H9 (cell line): ENCODE measurements at regions not wholly inside any gene's neighbourhood (a gene's known extent, or its start where the extent isn't known, plus 50 kb on each side); places are given as distances from the start of the nearest gene placed in this dataset.

Source experiments
- DNase-seq: peaks from one replicate; pipeline ENCODE4 v3.0.0-alpha.2; 2017
- H2AFZ ChIP-seq: one replicate; pipeline ENCODE4 v1.6.1; 2013; ENCODE audit warnings: mild to moderate bottlenecking, low read length, control low read depth, moderate library complexity
- H2AK5ac ChIP-seq: 2 replicates; pipeline ENCODE4 v1.6.1; 2013; ENCODE audit warnings: low read length, control low read depth, mixed read lengths; ENCODE audit not compliant: insufficient read length
- H2BK120ac ChIP-seq: one replicate; pipeline ENCODE4 v1.6.1; 2013; ENCODE audit warnings: low read depth, mild to moderate bottlenecking, low read length, control low read depth, inconsistent platforms; ENCODE audit not compliant: poor library complexity, severe bottlenecking
- H2BK12ac ChIP-seq: 2 replicates; pipeline ENCODE4 v1.6.1; 2013; ENCODE audit warnings: low read length, control low read depth, mixed read lengths, low read depth; ENCODE audit not compliant: insufficient read length
- H2BK15ac ChIP-seq: 2 replicates; pipeline ENCODE4 v1.6.1; 2013; ENCODE audit warnings: low read depth, low read length, control low read depth
- H2BK20ac ChIP-seq: one replicate; pipeline ENCODE4 v1.6.1; 2013; ENCODE audit warnings: low read depth, mild to moderate bottlenecking, low read length, control low read depth, inconsistent platforms; ENCODE audit not compliant: poor library complexity, severe bottlenecking
- H2BK5ac ChIP-seq: 2 replicates; pipeline ENCODE4 v1.6.1; 2013; ENCODE audit warnings: low read length, control low read depth, mixed read lengths; ENCODE audit not compliant: insufficient read length
- H3K14ac ChIP-seq: 2 replicates; pipeline ENCODE4 v1.6.1; 2013; ENCODE audit warnings: low read length, control low read depth; ENCODE audit not compliant: insufficient read depth
- H3K18ac ChIP-seq: 2 replicates; pipeline ENCODE4 v1.6.1; 2013; ENCODE audit warnings: low read depth, mild to moderate bottlenecking, mixed read lengths, low read length, control low read depth; ENCODE audit not compliant: insufficient read length
- H3K23ac ChIP-seq: 2 replicates; pipeline ENCODE4 v1.6.1; 2013; ENCODE audit warnings: low read length, control low read depth, mixed read lengths, low read depth; ENCODE audit not compliant: insufficient read length
- H3K23me2 ChIP-seq: 2 replicates; pipeline ENCODE4 v1.6.1; 2013; ENCODE audit warnings: low read depth, mild to moderate bottlenecking, mixed read lengths, low read length, control low read depth; ENCODE audit not compliant: insufficient read length, poor library complexity, severe bottlenecking
- H3K27ac ChIP-seq: 2 replicates; pipeline ENCODE4 v1.5.1; 2013; ENCODE audit warnings: low read length, control low read depth, mixed read lengths, low read depth; ENCODE audit not compliant: insufficient read length
- H3K27me3 ChIP-seq: 2 replicates; pipeline ENCODE4 v1.6.1; 2013; ENCODE audit warnings: low read length, control low read depth, inconsistent platforms; ENCODE audit not compliant: insufficient read depth
- H3K4ac ChIP-seq: 2 replicates; pipeline ENCODE4 v1.6.1; 2013; ENCODE audit warnings: low read depth, mild to moderate bottlenecking, control low read depth, inconsistent platforms, low read length, moderate library complexity
- H3K4me1 ChIP-seq: 2 replicates; pipeline ENCODE4 v1.6.1; 2013; ENCODE audit warnings: low read length, control low read depth, inconsistent platforms; ENCODE audit not compliant: insufficient read depth
- H3K4me2 ChIP-seq: 2 replicates; pipeline ENCODE4 v1.6.1; 2013; ENCODE audit warnings: low read length, control low read depth, mixed read lengths; ENCODE audit not compliant: insufficient read length, insufficient read depth
- H3K56ac ChIP-seq: 2 replicates; pipeline ENCODE4 v1.6.1; 2013; ENCODE audit warnings: low read depth, mild to moderate bottlenecking, mixed read lengths, low read length, control low read depth; ENCODE audit not compliant: insufficient read length
- H3K79me1 ChIP-seq: 2 replicates; pipeline ENCODE4 v1.6.1; 2013; ENCODE audit warnings: low read depth, mild to moderate bottlenecking, moderate library complexity, low read length, control low read depth, inconsistent platforms; ENCODE audit not compliant: insufficient read depth, poor library complexity, severe bottlenecking
- H3K79me2 ChIP-seq: 2 replicates; pipeline ENCODE4 v1.6.1; 2013; ENCODE audit warnings: low read length, control low read depth, inconsistent platforms; ENCODE audit not compliant: insufficient read depth
- H3K9ac ChIP-seq: 2 replicates; pipeline ENCODE4 v1.6.1; 2013; ENCODE audit warnings: low read length, control low read depth, mixed read lengths; ENCODE audit not compliant: insufficient read length; ENCODE audit errors: extremely low read depth
- H3K9me3 ChIP-seq: one replicate; pipeline ENCODE4 v1.6.1; 2013; ENCODE audit warnings: low read depth, low read length, inconsistent platforms; ENCODE audit not compliant: control insufficient read depth
- H3T11ph ChIP-seq: one replicate; pipeline ENCODE4 v1.6.1; 2013; ENCODE audit warnings: mild to moderate bottlenecking, low read length, control low read depth, inconsistent platforms
- H4K20me1 ChIP-seq: one replicate; pipeline ENCODE4 v1.6.1; 2013; ENCODE audit not compliant: control insufficient read depth, insufficient read length, insufficient read depth
- H4K5ac ChIP-seq: 2 replicates; pipeline ENCODE4 v1.6.1; 2013; ENCODE audit warnings: low read depth, mild to moderate bottlenecking, mixed read lengths, low read length, control low read depth; ENCODE audit not compliant: insufficient read length
- H4K8ac ChIP-seq: replicated peaks from 2 replicates; pipeline ENCODE4 v1.6.1; 2013; ENCODE audit warnings: low read length, control low read depth, mixed read lengths, low read depth; ENCODE audit not compliant: insufficient read length
- H4K91ac ChIP-seq: 2 replicates; pipeline ENCODE4 v1.6.1; 2013; ENCODE audit warnings: low read depth, mild to moderate bottlenecking, moderate library complexity, mixed read lengths, low read length, control low read depth; ENCODE audit not compliant: insufficient read length
- H3K27ac Mint-ChIP-seq, 3 experiments: 2 replicates in 2 of 3; 3 replicates in 1 of 3; pipeline ENCODE4 v1.8.0; 2020 to 2021; ENCODE audit warnings: mixed read lengths in 3 of 3, mild to moderate bottlenecking in 1 of 3, moderate library complexity in 1 of 3
- H3K27me3 Mint-ChIP-seq: 2 replicates; pipeline ENCODE4 v1.8.0; 2021; ENCODE audit warnings: low read depth, mild to moderate bottlenecking, moderate library complexity, mixed read lengths
- H3K36me3 Mint-ChIP-seq, 3 experiments: 2 replicates in 2 of 3; 3 replicates in 1 of 3; pipeline ENCODE4 v1.8.0; 2020 to 2021; ENCODE audit warnings: low read depth in 3 of 3, mixed read lengths in 3 of 3; ENCODE audit not compliant: insufficient read depth in 1 of 3
- H3K4me1 Mint-ChIP-seq, 2 experiments: 2 replicates each; pipeline ENCODE4 v1.8.0; 2020; ENCODE audit warnings: mixed read lengths in 2 of 2
- H3K4me3 Mint-ChIP-seq, 2 experiments: 2 replicates in 1 of 2; 3 replicates in 1 of 2; pipeline ENCODE4 v1.8.0; 2020 to 2021; ENCODE audit warnings: mild to moderate bottlenecking in 2 of 2, mixed read lengths in 2 of 2, moderate library complexity in 1 of 2
- H3K9me3 Mint-ChIP-seq, 2 experiments: 2 replicates in 1 of 2; 3 replicates in 1 of 2; pipeline ENCODE4 v1.8.0; 2020; ENCODE audit warnings: mild to moderate bottlenecking in 2 of 2, mixed read lengths in 2 of 2, moderate library complexity in 1 of 2
- CTCF ChIP-seq: fragments of 200-600 bp; sonication (generic); conservative IDR thresholded peaks from 3 replicates; pipeline ENCODE4 v1.8.0; 2021; ENCODE audit warnings: antibody characterized with exemption, mild to moderate bottlenecking
- WGBS: extraction: QIAGEN DNeasy Blood & Tissue Kit; methylation state at CpG from one replicate; pipeline ENCODE4 v1.1.7; 2013; ENCODE audit warnings: missing lambda C conversion rate, low lambda C conversion rate, mixed read lengths; ENCODE audit not compliant: insufficient read length; ENCODE audit errors: extremely low coverage; 5-methylcytosine and 5-hydroxymethylcytosine counted together

DNA sequence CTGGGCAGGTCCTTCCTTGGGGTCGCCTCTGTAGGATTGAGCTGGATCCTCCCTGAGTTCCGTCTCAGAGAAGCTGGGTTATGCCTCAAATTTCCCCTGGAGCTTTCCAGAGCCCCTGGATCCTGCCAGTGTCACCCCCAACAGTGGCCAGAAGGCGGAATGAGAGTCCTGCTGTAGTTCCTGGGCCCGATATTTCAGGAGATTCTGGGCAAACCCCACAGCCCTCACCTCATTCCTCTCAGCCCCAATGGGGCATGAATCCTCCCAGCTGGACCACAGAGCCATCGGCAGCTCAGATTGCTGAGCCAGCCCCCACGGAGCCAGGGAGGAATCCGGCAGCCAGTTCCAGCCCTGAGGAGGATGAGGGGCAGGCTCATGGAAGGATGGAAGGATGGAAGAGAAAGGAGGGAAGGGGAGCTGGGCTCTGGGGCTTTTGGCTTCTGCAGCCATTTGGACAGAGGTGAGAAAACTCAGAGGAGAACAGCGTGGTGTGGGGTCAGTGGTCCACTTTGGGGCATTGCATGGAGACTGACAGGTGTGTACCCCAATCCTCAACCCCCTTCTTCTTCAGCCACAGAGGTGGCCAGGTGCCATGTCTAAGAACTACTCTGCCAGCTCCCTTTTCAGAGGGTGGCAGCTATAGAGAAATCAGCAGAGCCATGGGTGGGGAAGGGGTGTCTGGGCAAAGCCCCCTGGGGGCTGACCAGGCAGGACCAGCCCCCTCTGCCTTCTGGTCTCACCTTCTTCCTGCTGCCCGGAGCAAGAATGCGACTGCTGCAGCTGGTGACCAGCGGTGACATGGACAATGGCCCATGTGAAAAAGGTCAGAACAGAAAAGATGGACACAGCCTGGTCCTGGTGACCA is 867.6 kb downstream of the TBC1D22A start:
- H3T11ph ChIP-seq: no peak overlapping the region
- no peak overlapping the region for H3K14ac ChIP-seq
- no peak overlapping the region for H2BK12ac ChIP-seq
- no peak overlapping the region for H2BK20ac ChIP-seq
- Mint-ChIP-seq H3K27ac (no peak overlapping the region; a peak in 1 of 7 replicates), H3K4me3 (no peak overlapping the region), H3K27me3 (peaks cover 15% of the 10 kb centered on the region), H3K9me3 (peaks cover 0 to 5% of the 10 kb centered on the region in 2 experiments; a peak in 2 of 5 replicates), H3K4me1 (peaks cover 0 to 4% of the 10 kb centered on the region in 2 experiments; a peak in 1 of 4 replicates), H3K36me3 (no peaks in the 10 kb centered on the region)
- no peak overlapping the region for H4K8ac ChIP-seq
- H2AK5ac ChIP-seq: no peak overlapping the region
- no peak overlapping the region for H3K9ac ChIP-seq
- H3K4me2 ChIP-seq: no peak overlapping the region
- no peak overlapping the region for H2AFZ ChIP-seq
- H2BK15ac ChIP-seq: no peak overlapping the region
- no peaks in the 10 kb centered on the region for H3K27me3 ChIP-seq
- H4K20me1 ChIP-seq: no peaks in the 10 kb centered on the region
- H2BK5ac ChIP-seq: no peak overlapping the region
- no peaks in the 10 kb centered on the region for H3K23me2 ChIP-seq
- no peak overlapping the region for H3K56ac ChIP-seq
- no peak overlapping the region for H3K27ac ChIP-seq
- no peaks in the 10 kb centered on the region for H3K9me3 ChIP-seq
- H3K4ac ChIP-seq: no peak overlapping the region
- no peak overlapping the region for H4K91ac ChIP-seq
- no peaks in the 10 kb centered on the region for H3K4me1 ChIP-seq
- H2BK120ac ChIP-seq: no peak overlapping the region
- no peak overlapping the region for H4K5ac ChIP-seq
- no peak for TF ChIP-seq CTCF
- H3K79me2 ChIP-seq: no peaks in the 10 kb centered on the region
- H3K23ac ChIP-seq: no peak overlapping the region
- no peaks in the 10 kb centered on the region for H3K79me1 ChIP-seq
- no peak for DNase-seq
- WGBS: no CpG with 5 or more reads among the region's 11 CpGs
- H3K18ac ChIP-seq: no peak overlapping the region
